ENCODE measurements at regions not wholly inside any gene's neighbourhood (a gene's known extent, or its start where the extent isn't known, plus 50 kb on each side); places are given as distances from the start of the nearest gene placed in this dataset.

DNA sequence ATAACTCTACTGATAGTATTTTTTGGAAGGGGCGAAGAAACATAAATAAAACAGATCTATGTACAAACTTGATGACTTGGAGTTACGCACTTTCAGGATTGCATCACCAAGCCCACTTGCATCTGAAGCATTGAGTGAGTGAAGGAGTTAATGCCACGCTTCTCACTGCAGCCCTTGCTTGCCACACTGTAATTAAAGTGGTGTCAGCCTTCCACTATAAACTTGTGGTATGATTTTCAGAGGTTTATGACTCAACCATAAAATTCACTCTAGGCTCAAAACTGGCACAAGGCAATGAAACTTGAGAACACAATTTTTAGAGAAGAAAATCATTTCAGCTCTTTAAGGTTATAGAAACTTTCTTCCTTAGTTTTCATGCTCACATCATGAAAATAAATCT lies 93.9 kb upstream of the PRMT6 start:
- no peak for DNase-seq (ENCODE audit: low read depth)

DNA sequence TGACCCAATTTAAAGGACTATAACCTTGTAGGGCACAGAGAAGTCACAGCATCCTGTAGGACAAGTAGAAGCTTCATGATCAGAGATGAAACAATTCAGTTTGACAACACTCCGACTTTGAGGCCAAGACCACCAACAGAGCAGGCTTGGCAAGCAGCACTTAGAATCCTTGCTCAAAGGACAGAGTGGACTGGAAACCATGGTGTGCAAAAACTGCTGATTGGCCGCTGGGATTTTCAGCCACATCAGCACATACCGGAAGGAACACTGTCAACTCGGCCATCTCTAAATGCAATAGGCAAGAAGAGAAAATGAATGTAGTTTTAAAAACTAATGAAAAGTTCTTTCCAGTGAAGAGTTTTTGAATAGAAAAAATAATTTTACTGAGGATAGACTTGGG lies 92.0 kb upstream of the PRMT6 start:
- no peak for DNase-seq (ENCODE audit: low read depth)

DNA sequence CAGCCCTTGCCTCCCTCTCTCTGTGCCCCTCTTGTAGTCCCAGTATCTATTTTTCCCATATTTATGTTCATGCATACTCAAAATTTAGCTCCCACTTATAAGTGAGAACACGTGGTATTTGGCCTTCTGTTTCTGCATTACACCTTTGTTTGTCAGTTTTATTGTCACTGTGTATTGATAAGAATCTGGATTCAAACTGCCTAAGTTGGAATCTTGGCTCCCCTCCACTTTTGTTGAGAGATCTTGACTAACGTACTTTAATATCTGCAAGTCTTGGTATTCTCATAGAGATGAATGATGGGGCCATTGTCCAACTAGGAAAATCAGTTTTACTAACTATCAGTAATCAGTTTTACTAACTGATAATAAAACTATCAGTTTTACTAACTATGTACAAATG lies 87.8 kb upstream of the PRMT6 start:
- no peak for DNase-seq (ENCODE audit: low read depth)

DNA sequence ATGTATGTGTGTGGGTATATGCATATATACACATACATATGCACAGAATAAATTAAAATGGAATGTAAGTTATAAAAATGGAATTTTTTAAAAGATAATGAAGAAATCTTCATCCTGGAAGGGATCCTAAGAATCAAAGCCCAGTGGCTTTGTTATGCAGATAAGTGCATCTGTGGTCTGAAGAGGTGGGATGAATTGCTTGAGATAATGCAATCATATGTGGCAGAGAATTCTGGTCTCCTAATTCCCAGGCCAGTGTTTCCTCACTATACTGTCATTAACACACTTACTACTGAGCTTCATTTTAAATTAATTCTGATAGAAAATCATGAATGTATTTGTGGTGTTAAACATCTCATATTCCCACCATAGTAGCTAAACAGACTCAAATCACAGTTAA lies 86.7 kb upstream of the PRMT6 start:
- DNase-seq (ENCODE audit: low read depth) = no peak

DNA sequence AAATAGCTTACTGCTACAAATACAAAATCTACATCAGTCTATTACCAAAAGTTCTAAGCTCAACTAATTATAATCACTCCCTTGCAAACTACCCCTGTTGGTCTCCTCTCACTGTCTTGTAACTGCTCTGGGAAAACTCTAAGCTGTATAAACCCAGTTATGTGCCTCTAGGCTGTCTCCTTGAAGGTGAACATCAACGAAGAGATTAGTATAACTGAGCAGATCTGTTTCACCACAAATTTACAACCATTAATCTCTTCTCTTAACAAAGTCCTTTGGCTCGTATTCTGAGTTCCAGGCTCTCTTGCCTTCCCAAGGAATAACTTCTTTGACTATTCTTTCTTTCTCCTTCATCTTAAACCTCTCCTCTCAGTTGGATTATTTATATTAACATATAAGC lies 84.4 kb upstream of the PRMT6 start:
- no peak for DNase-seq (ENCODE audit: low read depth)

DNA sequence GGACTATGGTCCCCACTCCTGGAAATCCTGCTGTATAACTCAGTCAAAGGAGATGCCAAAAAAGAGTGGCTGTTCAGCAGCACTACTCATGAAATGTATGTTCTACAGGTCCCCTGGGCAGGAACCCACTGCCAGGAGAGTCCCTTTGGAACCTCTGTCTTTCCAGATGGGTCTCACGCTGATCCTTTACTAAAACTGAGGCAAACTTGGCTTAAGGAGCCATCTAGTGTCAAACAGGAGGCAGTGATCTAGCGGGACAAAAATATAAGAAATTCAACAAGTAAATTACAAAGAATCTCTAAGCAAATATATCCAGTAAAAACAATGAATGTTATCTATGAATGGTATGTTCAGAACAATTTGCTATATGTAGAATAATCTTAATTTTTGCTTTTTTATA lies 80.5 kb upstream of the PRMT6 start:
- DNase-seq (ENCODE audit: low read depth) = no peak

DNA sequence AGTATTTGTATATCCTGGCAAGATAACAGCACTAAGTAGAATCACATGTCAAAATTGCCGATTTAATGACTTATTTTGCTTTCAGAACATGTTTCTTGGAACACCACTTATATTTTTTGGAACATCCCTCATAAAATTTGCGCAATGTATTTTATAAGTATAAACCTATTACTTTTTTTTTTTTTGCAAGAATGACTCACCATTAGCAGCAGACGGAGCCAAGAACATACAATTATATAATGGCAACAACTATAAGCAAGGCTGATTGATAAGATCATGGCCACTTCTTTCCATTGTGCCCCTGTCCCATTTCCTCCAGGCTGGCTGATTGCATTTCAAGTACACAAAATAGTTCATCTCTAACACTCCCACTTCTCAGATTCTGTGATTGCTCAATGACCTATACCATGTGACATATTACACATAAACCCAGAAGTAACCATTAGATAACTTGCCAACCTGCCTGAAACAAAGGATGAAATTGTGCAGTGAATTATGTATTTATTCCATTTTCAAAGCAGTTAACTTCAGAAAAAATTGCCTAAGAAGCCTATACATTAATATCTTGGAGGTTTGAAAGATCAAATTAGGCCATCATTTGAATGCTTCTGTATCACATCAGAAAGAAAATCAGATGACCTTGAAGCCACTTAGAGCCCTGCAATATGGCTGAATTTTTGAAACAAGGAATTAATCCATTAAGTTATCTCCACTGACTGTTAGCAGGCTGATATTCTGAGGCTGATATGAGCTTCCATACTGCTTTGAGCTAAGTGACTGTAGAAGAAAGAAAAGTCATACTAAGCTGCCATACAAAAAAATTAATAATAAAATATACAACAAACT lies 77.8 kb upstream of the PRMT6 start:
- no peak for DNase-seq (ENCODE audit: low read depth)

DNA sequence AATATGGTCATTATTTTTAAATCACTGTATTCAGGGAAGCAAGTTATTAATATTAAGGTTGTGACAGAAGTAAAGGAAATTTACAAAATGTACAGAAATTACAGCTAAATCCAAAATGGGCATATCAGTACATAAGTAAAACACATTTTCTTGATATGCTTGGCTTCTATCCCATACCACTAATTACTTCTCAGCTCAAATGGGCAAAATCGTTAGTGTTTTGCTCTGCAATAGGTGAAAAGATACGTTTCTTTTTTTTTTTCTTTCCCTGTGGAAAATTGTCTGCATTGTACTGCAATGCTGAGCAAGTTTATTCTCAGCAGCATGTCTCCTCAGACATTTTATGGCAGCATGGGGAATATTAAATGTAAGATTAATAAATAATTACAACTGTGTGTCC lies 77.1 kb upstream of the PRMT6 start:
- DNase-seq (ENCODE audit: low read depth) = no peak

DNA sequence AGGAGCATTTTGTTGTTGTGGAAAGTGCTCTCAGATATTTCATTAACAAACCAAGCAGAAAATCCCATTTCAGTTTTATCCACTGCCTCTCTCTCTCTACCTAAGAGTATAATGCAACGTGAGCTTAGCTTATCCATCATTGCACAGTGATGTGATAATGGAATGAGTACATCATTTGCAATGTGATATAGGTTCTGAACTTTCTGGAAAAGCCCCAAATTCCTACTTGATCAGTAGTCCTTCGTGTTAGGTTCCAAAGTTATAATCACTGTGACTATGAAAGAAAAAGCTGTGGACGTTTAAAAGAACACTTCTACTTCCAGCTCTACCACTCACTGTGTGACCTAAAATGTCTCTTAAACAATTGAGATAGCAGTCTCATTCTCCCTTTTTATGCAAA lies 76.4 kb upstream of the PRMT6 start:
- no peak for DNase-seq (ENCODE audit: low read depth)

DNA sequence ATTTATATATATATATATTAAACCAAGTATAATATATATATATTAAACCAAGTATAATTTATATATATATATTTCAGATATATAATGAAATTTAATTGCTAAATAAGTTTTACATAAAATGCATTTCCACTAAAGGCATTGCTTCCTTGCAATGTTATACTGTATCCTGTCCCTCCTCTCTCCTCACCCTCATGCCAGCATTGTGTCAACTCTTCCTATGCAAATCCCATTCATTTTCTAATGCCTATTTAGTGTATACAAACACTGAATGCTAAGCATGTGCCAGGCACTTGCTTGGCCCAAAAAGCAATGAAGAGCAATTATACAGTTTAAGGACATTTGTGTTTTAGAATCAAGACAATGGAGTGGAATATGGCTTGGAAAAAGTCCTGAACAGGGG lies 71.7 kb upstream of the PRMT6 start:
- no peak for DNase-seq (ENCODE audit: low read depth)

DNA sequence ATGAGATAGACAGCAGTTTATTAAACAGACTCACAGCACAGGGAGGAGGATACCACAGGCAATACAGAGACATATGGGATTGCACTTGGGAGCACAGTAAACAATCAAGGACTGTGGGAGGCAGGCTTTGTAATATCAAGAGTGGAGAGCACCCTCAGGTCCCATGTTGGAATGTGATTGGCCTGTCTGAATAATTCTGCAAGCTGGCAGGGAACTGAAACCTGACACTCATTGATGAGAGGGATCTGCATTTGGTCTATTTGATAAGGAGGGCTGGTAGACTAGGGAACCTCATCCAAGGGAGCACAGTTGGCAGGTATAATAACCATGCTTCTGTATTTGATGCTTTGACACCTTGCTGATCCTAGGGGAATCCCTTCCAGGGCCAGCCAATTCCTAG lies 69.9 kb upstream of the PRMT6 start:
- DNase-seq (ENCODE audit: low read depth) = no peak

DNA sequence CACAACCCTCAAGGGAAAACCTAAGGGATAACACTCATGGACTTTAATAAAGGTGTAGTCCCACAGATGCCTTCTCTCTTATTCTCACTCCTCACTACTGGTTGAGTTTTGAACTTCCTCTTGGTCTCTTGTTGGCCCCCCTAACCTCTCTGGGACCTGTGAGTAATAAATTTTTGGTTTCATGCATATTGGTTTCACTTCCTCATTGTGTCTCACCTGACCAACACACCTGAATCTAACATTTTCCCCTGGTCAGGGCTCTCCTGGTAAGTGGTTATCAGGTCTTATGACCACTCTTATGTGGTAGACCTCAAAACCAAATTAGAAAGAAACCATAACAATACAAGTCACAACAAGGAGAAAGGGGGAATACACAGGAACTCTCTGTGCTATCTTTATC lies 60.5 kb upstream of the PRMT6 start:
- DNase-seq (ENCODE audit: low read depth) = no peak

DNA sequence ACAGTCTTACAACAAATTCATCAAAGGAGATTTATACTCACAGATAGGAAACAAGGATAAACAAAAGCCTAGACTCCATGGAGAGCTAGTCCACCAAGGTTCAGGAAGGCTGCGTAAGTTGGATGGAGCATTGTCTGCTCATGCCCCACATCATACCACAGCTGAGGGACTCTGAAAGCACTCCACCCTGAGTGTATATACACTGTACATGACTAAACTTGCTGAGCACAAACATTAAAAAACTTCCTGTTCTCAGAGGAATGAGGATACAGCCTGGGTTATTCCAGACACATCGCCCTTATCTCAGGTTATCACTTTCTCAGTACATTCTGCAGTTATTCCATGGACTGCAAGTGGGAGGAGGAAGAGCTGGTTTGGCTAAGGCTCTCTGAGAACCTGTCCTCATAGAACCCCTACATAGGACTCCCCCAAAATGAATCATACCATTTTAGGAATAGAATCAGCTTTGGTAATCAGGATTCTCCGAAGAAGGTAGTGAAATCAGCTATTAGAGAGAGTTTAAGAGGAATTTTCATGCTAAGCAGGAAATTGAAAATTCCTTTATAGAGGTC lies 58.0 kb upstream of the PRMT6 start:
- DNase-seq (ENCODE audit: low read depth) = no peak

DNA sequence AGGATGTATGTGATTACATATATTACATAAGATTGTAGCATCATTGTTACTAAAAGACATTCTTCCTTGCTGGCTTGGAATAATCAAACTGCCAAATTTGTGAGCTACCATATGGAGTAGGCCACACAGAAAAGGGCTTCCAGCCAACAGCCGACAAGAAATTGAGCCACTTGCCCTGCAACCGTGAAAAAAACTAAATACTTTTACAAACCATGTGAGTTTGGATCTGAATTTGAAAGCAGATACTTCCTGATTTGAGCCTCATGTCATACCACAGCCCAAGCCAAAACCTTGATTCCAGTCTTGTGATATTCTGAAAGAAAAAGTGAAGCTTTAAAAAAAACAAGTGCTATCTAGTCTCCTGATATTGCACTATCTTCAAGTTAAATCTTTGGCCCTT lies 55.6 kb upstream of the PRMT6 start:
- no peak for DNase-seq (ENCODE audit: low read depth)

DNA sequence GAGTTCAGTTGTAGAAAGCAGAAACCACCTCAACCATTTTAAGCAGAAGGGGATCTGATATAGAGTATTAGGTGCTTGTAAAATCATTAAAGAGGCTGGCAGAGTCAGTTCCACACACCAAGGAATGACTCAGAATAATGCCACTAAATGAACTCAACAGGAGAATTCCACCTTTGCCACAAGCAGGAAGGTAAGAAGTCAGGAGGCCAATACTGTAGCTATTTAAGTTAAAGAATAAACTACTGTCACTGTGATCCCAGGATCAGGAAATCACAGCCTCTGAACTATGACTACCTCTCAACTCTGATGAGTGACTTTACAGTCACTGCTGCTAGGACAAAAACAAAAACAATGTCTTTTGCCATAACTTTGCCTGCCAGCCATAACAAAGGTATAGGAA lies 52.5 kb upstream of the PRMT6 start:
- no peak for DNase-seq (ENCODE audit: low read depth)

DNA sequence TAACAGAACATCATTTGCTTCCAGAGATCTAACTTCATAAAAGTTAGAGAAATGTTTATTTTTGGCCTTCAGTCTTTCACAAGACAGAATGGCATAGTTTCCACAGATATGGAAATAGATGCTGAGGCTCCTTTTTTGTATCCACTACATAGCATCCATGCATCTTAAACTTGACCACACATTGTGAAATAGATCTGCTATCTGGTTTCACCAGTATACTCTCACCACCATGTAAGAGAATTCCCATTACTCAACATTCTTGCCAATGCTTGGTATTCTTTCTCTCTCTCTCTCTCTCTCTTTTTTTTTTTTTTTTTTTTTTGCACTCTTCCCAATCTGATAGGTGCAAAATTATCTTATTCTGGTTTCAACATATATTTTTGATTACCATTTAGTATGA lies 52.1 kb upstream of the PRMT6 start:
- no peak for DNase-seq (ENCODE audit: low read depth)

Measured in HS-27A (cell line).